ENCODE measurements at regions not wholly inside any gene's neighbourhood (a gene's known extent, or its start where the extent isn't known, plus 50 kb on each side); places are given as distances from the start of the nearest gene placed in this dataset.

- TF ChIP-seq ATF3 (IDR thresholded peaks at IDR 0.05), result no peak
- TF ChIP-seq HNF4A (conservative IDR thresholded peaks at IDR 0.05), result no peak
- no peak for TF ChIP-seq RAD21 (IDR thresholded peaks at IDR 0.05)
- TF ChIP-seq CTCF (IDR thresholded peaks at IDR 0.05; ENCODE audit: low read depth, low read length, missing input control), result no peak
- TF ChIP-seq GABPA (IDR thresholded peaks at IDR 0.05 in 1 of 2, conservative IDR thresholded peaks at IDR 0.05 in 1 of 2), result no peak
- no peak for TF ChIP-seq SP1 (IDR thresholded peaks at IDR 0.05)
- no peak for TF ChIP-seq RXRA (IDR thresholded peaks at IDR 0.05)
Measured at GRCh38 chr1:87528754-87529517, 200.3 kb downstream of the LMO4 start (continued).

GRCh38 chr1:87530042-87530807 lies 201.5 kb downstream of the LMO4 start:
- Histone ChIP-seq H3K4me3 (ENCODE audit: low read depth in 1 of 3, low read length in 3 of 3) (no peak overlapping the region), H3K36me3 (ENCODE audit: control insufficient read depth in 4 of 4, insufficient read depth in 3 of 4, low read depth in 1 of 4, low read length in 3 of 4) (no peaks in the 10 kb centered on the region)
- 91% methylated on average over 7 of the region's 7 CpGs for WGBS

More at GRCh38 chr1:87530042-87530807, 201.5 kb downstream of the LMO4 start:
- Histone ChIP-seq H3K9ac (ENCODE audit: low read depth in 1 of 2, low read length in 2 of 2) (no peak overlapping the region), H3K9me3 (ENCODE audit: control insufficient read depth in 4 of 4, low read length in 3 of 4) (no peaks in the 10 kb centered on the region), H3K4me1 (ENCODE audit: control insufficient read depth in 4 of 4, insufficient read depth in 4 of 4, low read length in 3 of 4) (no peaks in the 10 kb centered on the region), H3K27ac (ENCODE audit: low read depth in 1 of 2, low read length in 2 of 2) (no peak overlapping the region), H3K27me3 (ENCODE audit: control insufficient read depth in 4 of 4, insufficient read depth in 4 of 4, low read length in 3 of 4) (no peaks in the 10 kb centered on the region)
- no peak for DNase-seq (ENCODE audit: low spot score)
- no peak for TF ChIP-seq EGR1 (IDR thresholded peaks at IDR 0.05; ENCODE audit: low read depth in 2 of 2)
- no peak for TF ChIP-seq RAD21 (IDR thresholded peaks at IDR 0.05)
- no peak for TF ChIP-seq TAF1 (conservative IDR thresholded peaks at IDR 0.05)
- no peak for TF ChIP-seq SP1 (IDR thresholded peaks at IDR 0.05)
- no peak for TF ChIP-seq GABPA (IDR thresholded peaks at IDR 0.05 in 1 of 2, conservative IDR thresholded peaks at IDR 0.05 in 1 of 2)
- TF ChIP-seq MAX (IDR thresholded peaks at IDR 0.05), result no peak
- TF ChIP-seq YY1 (IDR thresholded peaks at IDR 0.05), result no peak
- no peak for TF ChIP-seq FOXA1 (IDR thresholded peaks at IDR 0.05)
- no peak for TF ChIP-seq RXRA (IDR thresholded peaks at IDR 0.05)
- TF ChIP-seq HNF4A (conservative IDR thresholded peaks at IDR 0.05), result no peak
- TF ChIP-seq HNF4G (IDR thresholded peaks at IDR 0.05), result no peak
- TF ChIP-seq JUND (IDR thresholded peaks at IDR 0.05), result no peak
- no peak for TF ChIP-seq CTCF (IDR thresholded peaks at IDR 0.05; ENCODE audit: low read depth, low read length, missing input control)
- TF ChIP-seq ZBTB33 (IDR thresholded peaks at IDR 0.05), result no peak
